SIG-M5 treated with dmso at 0.1 percent for 504 hours (cell line): ENCODE measurements at regions not wholly inside any gene's neighbourhood (a gene's known extent, or its start where the extent isn't known, plus 50 kb on each side); places are given as distances from the start of the nearest gene placed in this dataset.

ENCODE experiments used
- DNase-seq: peaks from one replicate; lab custom pipeline; 2025; ENCODE audit not compliant: unreplicated experiment; lab: John Stamatoyannopoulos, UW

GRCh38 chr1:217373761-217374701 is 256.9 kb downstream of the GPATCH2 start:
- no peak for DNase-seq

GRCh38 chr1:217372049-217372970 is 258.6 kb downstream of the GPATCH2 start:
- DNase-seq, result no peak

GRCh38 chr1:217370757-217371156 is 260.1 kb downstream of the GPATCH2 start:
- DNase-seq, result no peak

- DNase-seq, result no peak
These were observed 260.8 kb downstream of the GPATCH2 start for GRCh38 chr1:217369996-217370551.

GRCh38 chr1:217369271-217369981 is 261.5 kb downstream of the GPATCH2 start:
- DNase-seq, result no peak

- no peak for DNase-seq
These were observed 266.7 kb downstream of the GPATCH2 start for GRCh38 chr1:217364220-217364619.

- DNase-seq, result no peak
These were observed 267.6 kb downstream of the GPATCH2 start for GRCh38 chr1:217363319-217363718.

GRCh38 chr1:217360510-217360909 is 270.4 kb downstream of the GPATCH2 start:
- DNase-seq, result no peak

GRCh38 chr1:217354895-217355294 is 276.0 kb downstream of the GPATCH2 start:
- DNase-seq, result no peak

- no peak for DNase-seq
These were observed 281.8 kb downstream of the GPATCH2 start for GRCh38 chr1:217348960-217349664.

GRCh38 chr1:217344712-217345111 is 286.2 kb downstream of the GPATCH2 start:
- no peak for DNase-seq

- no peak for DNase-seq
These were observed 287.0 kb downstream of the GPATCH2 start for GRCh38 chr1:217343907-217344306.

GRCh38 chr1:217342105-217342504 is 288.8 kb downstream of the GPATCH2 start:
- DNase-seq, result no peak

- DNase-seq, result no peak
These were observed 294.2 kb downstream of the GPATCH2 start for GRCh38 chr1:217336724-217337123.

- DNase-seq, result peak; percentile 37
These were observed 297.0 kb downstream of the GPATCH2 start for GRCh38 chr1:217333939-217334338.

- DNase-seq, result peak; percentile 26
These were observed 298.3 kb downstream of the GPATCH2 start for GRCh38 chr1:217332431-217333065.

GRCh38 chr1:217331698-217332097 is 299.2 kb downstream of the GPATCH2 start:
- DNase-seq, result no peak

- DNase-seq, result no peak
These were observed 303.0 kb downstream of the GPATCH2 start for GRCh38 chr1:217327901-217328300.

GRCh38 chr1:217322834-217323233 is 308.1 kb downstream of the GPATCH2 start:
- DNase-seq, result peak; percentile 55

- no peak for DNase-seq
These were observed 315.5 kb downstream of the GPATCH2 start for GRCh38 chr1:217315346-217315745.
